GM12864 (cell line): ENCODE measurements at regions not wholly inside any gene's neighbourhood (a gene's known extent, or its start where the extent isn't known, plus 50 kb on each side); places are given as distances from the start of the nearest gene placed in this dataset.

Experiments
- DNase-seq: peaks from one replicate; pipeline ENCODE4 v3.0.0-alpha.2; 2011; ENCODE audit warnings: low read depth
- H3K4me3 ChIP-seq: 2 replicates; pipeline ENCODE4 v1.5.1; 2011; ENCODE audit warnings: mild to moderate bottlenecking, low read depth, low read length, control low read depth
- CTCF ChIP-seq: IDR thresholded peaks from 2 replicates; pipeline ENCODE4 v1.5.1; 2011; ENCODE audit warnings: low read depth, mild to moderate bottlenecking, moderate library complexity, low read length, control low read depth, inconsistent platforms; ENCODE audit errors: missing control alignments

- no peak overlapping the region for H3K4me3 ChIP-seq
- TF ChIP-seq CTCF = no peak
- DNase-seq = no peak
These were observed 449.1 kb downstream of the BCL11B start for GRCh38 chr14:98822917-98823316.

DNA sequence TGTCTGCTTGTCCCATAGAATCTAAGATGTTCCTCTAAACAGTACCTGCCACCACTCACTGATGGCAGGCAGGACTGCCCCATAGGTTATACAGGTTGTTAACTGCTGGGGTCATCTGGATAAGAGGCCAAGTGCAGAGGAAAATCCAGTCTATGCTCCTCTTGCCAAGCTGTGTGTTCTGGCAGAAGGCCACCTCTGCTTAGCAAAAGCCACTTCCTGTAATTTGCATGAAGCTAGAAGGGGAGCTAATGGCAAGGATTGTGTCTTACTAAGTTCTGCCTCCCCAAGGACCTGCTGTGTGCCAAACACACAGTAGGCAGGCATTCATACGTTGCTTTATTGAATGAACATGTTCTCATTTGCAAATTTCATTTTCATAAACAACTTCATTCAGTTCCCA is 445.4 kb downstream of the BCL11B start:
- H3K4me3 ChIP-seq = no peak overlapping the region
- no peak for TF ChIP-seq CTCF
- no peak for DNase-seq

GRCh38 chr14:98834119-98834518 is 437.9 kb downstream of the BCL11B start:
- no peak overlapping the region for H3K4me3 ChIP-seq
- no peak for TF ChIP-seq CTCF
- DNase-seq = no peak

DNA sequence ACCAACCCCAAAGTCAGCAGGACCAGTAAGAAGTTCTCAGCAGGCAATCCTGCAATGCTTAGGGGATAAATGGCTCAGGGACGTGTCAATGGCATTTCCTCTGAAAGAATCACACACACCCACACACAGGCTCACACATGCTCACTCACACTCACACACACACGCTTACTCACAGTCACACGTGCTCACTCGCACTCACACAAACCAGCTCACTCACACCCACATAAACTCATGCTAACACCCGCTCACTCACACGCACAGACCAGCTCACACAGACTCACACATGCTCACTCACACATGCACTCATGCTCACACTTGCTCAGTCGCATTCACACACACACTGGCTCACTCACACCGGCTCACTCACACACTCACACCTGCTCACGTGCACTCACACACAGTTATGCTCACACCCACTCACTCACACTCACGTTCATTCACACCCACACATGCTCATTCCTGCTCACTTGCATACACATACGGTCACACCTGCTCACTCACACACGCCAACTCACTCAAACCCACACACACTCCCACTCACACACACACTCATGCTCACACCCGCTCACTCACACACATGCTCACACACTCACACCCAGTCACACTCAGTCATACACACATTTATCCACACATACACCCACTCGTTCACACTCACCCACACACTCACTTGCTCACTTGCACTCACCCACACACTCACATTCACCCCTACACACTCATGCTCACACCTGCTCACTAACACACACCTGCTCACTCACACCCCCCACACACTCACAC is 436.8 kb downstream of the BCL11B start:
- no peak for TF ChIP-seq CTCF
- DNase-seq = no peak
- H3K4me3 ChIP-seq = no peak overlapping the region

DNA sequence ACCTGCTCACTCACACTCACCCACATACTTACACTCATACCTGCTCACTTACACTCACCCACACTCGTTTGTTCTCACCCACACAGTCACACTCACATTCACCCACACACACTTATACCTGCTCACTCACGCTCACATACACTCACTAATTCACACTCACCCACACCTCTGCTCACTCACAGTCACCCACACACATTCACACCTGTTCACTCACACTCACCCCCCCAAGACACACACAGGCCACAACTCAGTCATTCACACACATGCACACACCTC is 436.2 kb downstream of the BCL11B start:
- no peak for TF ChIP-seq CTCF
- no peak overlapping the region for H3K4me3 ChIP-seq
- no peak for DNase-seq

DNA sequence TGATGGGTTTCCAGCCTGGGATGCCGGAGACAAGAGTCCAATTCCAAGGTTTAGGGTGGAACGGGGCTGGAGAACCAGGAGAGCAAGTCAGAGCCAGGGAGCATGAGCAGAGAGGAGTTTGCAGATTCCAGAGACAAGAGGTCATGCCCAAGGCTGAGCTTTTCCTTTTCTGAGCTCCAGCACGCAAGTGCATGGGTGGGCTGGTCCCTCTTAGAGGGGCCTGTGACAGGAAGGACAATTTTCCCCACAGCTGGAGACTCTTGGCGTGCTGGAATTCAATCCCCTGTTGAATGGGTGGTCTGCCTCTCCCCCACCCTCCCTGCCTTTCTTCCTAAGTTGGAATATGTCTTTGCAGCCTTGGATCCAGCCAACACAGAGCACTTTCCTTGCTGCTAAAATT is 431.9 kb downstream of the BCL11B start:
- no peak for TF ChIP-seq CTCF
- no peak for DNase-seq
- H3K4me3 ChIP-seq = no peak overlapping the region

DNA sequence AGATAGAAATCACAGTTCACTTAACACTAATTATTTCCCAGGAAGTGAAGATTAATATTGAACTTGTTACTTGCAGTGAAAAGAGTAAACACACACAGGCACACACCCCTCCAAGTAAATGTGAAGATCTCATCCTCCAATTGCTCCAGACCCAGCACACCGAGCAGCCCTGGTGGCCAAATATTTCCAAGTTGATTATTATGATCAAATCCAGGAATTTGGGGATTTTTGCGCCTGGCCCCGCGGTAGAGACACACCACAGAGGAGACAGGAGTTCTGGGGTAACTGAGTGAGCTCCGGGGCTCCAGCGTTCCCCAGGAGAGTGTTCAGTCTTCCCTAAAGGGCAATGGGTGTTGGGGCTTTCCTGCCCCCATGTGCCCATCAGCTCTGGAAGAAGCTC is 431.5 kb downstream of the BCL11B start:
- H3K4me3 ChIP-seq = no peak overlapping the region
- no peak for DNase-seq
- TF ChIP-seq CTCF = no peak
